ENCODE measurements at regions not wholly inside any gene's neighbourhood (a gene's known extent, or its start where the extent isn't known, plus 50 kb on each side); places are given as distances from the start of the nearest gene placed in this dataset.

- no peak for TF ChIP-seq CTCF (IDR thresholded peaks at IDR 0.05)
- no peak for TF ChIP-seq TCF7L2 (IDR thresholded peaks at IDR 0.05; ENCODE audit: low read depth, low read length)
These were observed 375.5 kb downstream of the UTRN start for GRCh38 chr6:144660561-144661115.
